IPS-11a (cell line): ENCODE measurements at regions not wholly inside any gene's neighbourhood (a gene's known extent, or its start where the extent isn't known, plus 50 kb on each side); places are given as distances from the start of the nearest gene placed in this dataset.
"Not testable (repeated sequence)": the region's sequence is repeated elsewhere in the genome, so short reads cannot be mapped to it uniquely, and the experiment has no call there.

Experiments used
- H3K4me3 ChIP-seq: one replicate; pipeline ENCODE4 v1.5.1; 2013; ENCODE audit warnings: low read depth, low read length, control low read depth

DNA sequence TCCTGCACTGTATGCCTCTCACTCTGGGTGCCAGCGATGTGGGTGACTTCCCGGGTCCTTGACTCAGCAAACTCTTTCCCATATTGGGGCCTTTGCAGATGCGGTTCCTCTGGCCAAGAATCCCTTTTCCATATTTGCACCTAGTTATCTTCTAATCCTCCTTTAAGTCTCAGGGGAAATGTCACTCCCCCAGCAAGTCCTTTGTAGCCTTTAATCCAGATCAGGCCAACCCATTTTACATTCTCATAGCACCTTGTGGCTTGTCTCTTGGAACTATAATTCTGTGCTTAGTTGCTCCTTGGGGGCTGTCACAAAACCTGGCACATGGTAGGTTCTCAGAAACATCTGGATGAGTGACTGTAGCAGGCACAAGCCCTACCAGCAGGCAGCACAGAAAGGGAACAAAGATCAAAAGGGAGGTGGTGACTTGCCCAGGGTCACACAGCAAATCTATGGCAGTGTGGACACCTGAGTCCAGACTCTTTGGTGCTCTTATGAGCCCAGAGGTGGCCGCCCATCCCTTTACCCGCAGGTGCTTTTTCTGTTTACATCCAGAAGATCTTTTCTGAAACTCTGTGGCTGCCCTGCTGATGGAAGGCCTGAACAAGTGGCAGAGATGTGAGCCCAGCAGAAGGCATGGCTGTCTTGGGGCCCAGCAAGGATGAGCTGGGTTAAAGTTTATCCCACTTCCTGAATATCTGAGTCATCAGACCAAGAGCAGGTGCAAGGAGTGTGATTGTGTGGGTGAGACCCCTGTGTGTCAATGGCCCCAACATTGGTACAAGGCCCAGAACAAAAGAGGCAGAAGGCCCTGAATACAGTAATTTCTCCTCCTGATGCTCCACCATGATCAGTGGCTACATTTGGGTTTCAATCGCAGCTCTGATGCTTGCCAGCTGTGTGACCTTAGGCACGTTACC lies 78.6 kb upstream of the GRK3 start:
- H3K4me3 ChIP-seq = no peak overlapping the region

DNA sequence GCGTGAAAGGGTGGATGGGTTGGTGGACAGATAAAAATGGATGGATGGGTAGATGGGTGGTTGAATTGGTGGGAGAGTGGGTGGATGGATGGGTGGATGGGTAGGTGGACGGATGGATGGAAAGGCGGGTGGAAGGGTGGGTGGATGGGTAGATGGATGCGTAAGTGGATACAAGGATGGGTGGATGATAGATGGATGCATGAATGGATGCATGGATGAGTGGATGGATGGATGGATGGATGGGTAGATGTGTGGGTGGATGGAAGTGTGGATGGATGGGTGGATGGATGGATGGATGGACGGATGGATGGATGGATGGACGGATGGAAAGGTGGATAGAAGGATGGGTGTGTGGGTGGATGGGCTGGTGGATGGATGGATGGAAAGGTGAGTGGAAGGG lies 77.0 kb upstream of the GRK3 start:
- H3K4me3 ChIP-seq = no peak overlapping the region

DNA sequence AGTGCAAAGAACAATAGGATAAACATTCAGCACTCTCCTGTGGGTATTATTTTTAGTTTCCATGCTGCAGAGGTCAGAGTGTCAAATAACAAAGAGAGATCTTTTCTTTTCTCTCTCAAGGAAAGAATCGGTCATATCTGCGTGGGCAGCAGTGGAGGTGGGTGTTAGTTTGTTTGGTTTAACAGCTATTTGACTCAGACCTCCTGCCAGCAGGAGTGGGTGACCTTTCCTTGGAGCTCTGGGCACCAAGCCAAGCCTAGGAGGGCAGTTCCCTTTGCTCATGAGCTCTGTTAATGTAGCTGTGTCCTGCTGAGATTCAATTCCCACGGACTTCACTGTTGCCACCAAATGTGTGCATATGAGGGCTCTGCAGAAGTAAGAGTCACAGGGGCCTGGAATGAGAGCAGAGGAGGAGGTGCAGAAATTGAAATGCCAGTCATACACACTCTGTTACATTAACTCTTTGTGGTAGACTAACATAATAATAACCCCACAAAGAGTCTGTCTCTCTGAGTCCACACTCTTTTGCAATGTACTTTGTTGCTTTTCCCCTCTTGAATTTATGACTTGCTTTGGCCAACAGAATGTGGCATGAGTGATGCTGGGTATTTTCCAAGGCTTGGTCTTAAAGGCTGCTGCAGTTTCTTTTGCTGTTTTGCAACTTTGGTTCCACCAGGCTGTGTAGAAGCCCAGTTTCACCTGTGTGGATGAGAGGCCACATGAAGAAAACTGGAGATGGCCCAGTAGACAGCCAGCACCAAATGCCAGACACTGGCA lies 76.0 kb upstream of the GRK3 start:
- no peak overlapping the region for H3K4me3 ChIP-seq

DNA sequence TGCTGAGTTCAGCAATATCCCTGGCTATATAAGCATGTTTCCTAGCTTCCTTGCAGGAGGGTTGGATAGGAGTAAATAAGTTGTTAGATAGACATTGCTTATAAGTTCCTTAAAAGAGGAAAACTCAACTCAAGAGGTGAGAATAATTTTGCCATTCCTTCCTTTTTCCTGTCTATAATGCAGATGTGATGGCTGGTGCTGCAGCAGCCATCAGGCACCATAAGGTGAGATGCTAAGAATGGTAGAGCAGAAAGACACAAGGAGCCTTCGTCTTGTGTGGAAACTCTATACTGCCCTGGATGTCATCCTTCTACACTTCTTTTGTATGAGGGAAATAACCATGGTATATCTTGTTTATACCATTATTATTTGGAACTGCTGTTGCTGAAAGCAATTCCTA lies 74.5 kb upstream of the GRK3 start:
- H3K4me3 ChIP-seq = no peak overlapping the region

DNA sequence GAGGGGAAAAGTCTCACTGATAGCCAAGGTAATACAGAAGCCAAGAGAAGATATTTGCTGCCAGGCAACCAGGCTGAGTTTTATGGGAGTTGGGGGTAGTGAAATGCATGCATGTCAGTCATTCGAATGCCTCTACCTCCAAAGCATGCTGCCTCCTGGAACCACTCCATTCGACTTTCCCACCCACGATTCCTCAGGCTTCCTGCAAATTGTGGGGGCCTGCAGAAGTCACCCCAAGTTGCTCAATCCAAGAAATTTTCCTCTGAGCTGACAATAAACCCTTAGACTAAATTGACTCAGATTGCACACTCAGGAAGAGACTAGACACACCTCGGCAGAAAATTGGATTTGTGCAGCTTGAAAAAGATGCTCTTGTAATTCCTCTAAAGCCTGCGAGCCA lies 73.6 kb upstream of the GRK3 start:
- H3K4me3 ChIP-seq = no peak overlapping the region

DNA sequence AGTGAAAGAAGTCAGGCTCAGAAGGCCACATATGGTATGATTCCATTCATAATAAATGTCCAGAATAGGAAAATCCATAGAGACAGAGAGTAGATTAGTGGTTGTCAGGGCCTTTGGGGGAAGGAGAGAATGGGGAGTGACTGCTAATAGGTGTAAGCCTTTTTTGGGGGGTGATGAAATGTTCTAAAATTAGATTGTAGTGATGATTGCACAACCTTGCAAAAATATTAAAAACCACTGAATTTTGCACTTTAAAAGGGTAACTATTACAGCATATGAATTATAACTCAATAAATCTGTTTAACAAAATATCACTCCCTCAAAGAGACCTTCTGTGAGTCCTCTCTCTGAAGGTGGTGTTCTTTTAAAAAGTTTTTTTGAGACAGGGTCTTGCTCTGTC lies 72.3 kb upstream of the GRK3 start:
- H3K4me3 ChIP-seq = no peak overlapping the region

DNA sequence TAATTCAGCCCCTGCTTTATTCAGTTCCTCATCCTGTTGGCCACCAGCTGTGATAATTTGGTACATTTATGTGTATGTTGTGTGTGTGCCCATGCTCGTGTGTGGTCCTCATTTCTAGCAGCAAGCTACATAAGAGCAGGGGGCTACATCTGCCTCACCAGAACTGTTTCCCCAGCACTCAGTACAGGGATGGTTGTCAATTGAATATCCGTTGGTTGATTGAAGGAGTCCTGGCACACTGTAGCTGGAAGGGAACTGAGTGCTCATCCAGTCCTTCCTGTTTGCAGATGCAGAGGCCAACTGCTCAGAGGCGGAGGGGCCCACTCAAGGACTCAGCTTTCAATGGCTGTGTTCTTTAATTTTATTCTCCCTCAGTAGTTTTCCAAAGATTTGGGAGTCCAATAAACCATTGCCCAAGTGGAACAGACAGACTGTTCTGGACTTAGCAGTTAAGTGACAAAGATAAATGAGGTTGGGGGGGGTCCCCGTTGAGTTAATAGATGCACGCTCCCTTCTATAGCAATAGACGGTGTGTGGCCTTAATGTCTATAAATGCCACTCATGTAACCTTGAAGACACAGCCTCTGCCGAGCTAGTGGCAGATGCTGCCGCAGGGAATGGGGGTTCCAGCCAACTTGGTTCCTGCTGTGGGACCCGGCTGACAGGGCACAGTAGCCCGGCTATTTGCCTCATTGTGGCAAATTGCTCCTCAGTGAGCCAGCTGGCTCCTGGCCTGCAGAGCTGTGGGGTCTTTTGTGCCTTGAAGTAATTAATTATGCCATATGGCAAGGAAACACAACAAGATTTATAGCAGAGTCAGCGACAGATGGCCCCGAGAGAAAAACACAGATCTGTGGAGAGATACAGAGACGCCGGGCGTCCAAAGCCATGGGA lies 71.4 kb upstream of the GRK3 start:
- no peak overlapping the region for H3K4me3 ChIP-seq

DNA sequence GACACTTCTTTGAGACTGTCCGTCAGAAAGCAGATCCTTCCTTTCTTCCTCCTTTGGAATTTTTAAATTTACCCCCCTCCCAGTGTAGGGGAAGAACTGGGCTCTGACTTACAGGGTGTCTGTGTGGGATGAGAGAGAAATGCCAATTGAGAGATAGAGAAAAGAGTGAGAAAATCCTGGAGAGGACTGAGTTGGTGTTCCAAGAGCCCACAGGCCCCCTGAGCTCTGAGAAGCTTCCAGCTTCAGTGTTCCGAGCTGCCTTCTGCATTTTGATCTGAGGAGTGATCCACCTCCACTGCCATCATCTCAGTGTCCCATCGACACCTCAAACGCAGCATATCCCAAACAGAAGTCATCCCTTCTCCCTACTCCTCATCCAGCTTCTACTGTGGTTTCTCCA lies 70.7 kb upstream of the GRK3 start:
- H3K4me3 ChIP-seq = no peak overlapping the region

DNA sequence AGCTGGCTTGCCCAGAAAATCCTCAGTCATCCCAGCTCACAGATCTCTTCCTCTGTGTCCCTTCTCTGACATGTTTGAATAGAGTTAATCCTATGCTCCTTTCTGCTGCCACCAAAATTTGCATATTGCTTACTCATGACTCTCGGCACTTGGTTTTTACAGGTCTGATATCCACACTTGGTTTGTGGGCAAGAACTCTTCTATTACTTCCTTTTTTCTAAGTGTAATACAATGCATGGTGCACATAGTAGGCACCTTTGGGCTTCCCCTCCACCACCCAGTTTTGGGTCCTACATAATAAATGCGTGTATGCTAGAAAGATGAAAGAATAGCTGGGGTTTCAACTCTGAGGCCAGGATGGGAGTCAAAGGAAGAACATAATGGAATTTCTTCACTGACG lies 69.7 kb upstream of the GRK3 start:
- H3K4me3 ChIP-seq = no peak overlapping the region

DNA sequence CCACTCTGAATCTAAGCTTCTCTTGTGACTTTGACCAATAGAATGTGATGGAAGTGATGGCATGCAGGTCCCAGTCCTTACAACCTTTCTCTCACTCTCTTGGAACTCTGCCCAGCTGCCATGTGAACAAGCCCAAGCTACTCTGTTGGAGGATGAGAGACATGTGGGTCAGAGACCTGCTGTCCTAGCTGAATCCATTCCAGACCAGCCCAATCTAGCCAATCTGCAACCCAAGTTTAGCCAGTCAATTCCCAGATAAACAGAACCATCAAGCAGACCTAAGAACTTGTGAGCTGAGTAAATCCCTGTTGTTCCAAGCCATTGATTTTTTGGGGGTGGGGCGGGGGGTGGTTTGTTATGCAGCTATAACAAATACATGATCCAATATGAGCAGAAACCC lies 69.2 kb upstream of the GRK3 start:
- H3K4me3 ChIP-seq = no peak overlapping the region

DNA sequence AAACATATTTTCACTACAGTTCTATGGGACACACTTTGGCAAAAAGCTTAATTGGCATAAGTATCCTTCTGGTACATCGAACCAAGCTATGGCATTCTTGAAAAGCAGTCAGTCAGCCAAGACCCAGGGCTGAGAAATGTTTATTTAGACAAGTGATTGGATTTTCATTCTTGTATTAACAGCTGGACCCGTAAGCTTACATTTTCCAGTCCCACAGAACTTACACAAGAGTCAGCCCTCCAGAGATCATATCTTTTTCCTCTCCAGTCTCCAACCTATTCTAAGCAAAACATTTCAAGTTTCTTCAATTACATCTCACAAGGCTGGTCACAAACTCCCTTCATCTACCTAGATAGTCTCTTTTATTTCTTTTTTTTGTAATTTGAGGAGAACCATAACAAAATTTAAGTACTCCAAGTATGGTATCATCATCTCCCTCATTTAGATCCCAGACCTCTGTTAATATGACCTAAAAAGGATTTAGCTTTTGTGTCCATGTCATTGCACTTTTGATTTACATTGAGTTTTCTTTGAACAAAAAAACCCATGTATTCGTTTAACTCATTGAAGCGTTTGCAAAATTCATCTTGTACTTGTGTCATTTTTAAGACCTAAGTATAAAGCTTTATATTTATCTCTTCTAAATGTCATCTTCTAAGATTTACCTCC lies 67.9 kb upstream of the GRK3 start:
- no peak overlapping the region for H3K4me3 ChIP-seq

DNA sequence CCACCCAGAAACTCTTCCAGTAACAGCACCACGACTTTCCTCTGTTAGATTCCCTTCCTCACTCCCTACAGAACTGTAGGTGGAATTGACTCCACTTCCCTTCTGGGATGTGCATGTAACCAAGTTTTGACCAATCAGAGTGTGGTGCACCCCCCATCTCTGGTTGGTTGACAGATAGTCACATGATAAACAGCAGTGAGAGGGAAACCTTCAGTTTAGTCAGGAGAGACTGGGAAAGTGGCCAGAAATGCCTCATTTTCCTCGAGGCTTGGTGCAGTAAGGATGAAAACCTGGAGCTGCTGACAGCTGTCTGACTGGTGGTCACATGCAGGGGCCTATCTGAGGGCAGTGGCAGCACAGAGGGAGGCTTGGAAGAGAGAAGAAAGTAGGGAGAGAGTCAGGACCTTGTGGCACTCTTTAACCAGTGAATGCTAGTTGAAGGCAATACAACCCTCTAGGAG lies 67.3 kb upstream of the GRK3 start:
- H3K4me3 ChIP-seq = no peak overlapping the region

DNA sequence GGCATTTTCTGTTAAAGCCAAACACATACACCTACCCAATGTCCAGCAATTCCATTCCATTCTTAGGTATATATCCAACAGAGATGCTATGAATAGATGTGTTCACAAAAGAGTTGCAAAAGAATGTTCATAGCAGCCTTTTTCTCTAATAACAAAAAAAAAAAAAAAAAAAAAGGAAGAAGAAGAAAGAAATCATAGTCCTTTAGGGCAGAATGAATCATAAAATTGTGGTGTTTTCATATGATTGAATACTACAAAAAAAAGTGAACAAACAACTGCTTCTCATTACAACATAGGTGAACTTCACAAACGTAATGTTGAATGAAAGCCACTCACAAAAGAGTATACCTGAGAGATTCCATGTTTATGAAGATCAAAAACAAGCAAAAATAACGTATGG lies 66.8 kb upstream of the GRK3 start:
- no peak overlapping the region for H3K4me3 ChIP-seq

DNA sequence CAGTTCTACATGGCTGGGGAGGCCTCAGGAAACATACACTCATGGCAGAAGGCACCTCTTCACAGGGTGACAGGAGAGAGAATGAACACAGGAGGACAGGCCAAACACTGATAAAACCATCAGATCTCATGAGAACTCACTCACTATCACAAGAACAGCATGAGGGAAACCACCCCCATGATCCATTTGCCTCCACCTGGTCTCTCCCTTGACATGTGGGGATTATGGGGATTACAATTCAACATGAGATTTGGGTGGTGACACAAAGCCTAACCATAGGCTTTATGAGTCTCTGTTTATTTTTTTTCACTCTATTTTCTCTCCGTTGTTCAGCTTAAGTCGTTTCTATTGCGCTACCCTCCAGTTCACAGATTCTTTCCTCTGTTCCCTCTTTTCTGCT lies 63.8 kb upstream of the GRK3 start:
- not testable (repeated sequence) for H3K4me3 ChIP-seq

DNA sequence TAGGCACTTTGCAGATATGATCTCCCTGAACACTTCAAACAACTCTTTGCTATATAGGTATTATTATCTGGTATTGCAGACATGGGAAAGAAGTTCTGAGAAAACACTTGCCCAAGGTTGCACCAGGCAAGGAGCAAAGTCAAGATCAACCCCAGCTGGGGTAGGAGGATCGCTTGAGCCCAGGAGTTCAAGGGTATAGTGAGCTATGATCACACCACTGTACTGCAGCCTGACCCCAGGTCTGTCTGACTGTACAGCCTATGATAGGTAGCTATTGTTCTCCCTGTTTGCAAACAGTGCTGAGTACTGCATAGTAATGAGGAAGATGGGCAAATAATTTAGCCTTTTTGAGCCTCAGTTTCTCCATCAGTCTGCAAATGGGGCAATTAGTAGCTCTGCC lies 60.5 kb upstream of the GRK3 start:
- H3K4me3 ChIP-seq = not testable (repeated sequence)

DNA sequence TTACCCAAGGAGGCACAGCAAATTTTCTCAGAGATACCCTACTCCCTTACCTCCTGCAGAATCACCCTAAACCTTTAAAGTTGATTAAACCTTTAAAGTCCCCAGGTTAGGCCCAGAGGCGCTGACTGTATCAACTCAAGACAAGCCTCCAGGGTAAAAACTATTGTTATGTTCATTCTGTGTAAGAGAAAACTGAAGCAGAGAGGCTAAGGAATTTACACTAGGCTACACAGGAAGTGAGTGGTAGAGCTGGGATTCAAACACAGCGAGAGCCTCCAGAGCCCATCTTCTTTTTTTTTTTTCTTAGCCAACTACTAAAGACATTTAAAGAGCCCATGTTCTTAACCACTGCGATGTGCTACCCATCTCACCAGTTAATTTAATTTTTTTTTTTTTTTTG lies 56.3 kb upstream of the GRK3 start:
- H3K4me3 ChIP-seq = no peak overlapping the region

DNA sequence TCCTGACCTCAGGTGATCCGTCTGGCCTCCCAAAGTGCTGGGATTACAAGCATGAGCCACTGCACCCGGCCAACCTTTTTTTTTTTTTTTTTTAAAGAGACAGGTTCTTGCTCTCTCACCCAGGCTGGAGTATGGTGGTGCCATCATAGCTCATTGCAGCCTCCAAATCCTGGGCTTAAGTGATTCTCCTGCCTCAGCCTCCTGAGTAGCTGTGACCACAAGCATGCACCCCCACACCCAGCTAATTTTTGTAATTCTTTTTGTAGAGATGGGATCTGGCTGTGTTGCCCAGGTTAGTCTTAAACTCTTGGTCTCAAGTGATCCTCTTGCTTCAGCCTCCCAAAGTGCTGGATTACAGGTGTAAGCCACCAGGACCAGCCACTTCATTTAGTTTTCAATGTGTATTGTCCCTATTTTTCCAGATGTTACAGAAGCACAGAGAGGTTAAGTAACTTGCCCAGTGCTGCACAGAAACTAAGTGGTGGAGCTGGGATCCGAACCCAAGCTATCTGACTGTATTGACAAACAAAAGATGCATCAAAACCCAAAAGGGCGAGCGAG lies 55.6 kb upstream of the GRK3 start:
- no peak overlapping the region for H3K4me3 ChIP-seq

DNA sequence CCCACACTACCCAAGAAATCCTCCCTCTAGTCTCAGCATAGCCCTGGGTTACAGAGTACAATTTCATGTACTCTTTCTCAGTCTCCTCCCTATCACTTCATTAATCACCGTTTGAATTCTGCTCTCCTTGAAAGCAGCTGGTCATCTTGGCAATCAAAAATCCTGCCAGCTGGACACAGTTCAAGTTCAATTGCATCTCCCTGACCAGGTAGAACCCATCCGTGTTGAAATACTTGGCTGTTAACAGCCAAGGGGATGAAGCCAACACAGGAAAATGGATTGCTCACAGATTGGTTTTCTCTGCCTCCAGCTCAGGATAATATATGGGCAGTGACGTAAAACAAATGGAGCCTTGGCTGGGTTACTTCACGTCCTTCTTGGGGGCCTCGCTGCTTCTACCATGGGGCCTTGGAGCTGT lies 55.1 kb upstream of the GRK3 start:
- no peak overlapping the region for H3K4me3 ChIP-seq

DNA sequence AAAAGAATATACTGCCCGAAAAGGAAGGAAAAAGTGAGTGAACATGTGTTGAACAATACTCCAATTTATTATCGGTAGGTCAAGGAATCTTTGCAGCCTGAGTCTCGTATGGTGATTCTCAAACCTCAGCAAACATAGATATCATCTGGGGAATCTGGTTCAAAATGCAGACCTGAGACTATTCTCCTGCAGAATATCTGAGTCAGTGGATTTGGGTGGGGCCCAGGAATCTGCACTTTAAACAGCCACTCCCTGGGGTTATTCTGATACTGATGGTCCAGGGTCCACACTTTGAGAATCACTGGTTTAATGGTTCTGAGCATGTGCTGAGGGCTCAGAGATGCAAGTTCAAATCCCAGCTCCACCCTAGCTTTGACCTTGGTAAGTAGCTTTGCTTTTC lies 53.6 kb upstream of the GRK3 start:
- H3K4me3 ChIP-seq = no peak overlapping the region

DNA sequence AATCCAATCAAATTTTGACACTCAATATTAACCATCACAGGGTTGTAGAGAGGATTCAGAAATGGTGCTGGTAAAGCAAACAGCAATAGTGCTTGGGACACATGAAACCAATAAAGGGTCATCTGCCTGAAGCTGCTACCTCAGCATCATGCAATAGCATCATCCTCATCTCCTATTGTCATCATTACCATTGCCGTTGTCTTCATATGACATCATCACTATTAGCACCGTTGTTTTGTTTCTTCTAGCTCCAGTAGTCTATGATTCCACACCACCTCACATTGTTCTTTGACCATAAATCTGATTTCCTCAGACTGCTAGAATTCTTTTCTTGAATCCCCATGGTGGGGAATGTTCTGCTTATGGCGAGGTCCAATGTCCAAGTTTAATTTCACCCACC lies 52.8 kb upstream of the GRK3 start:
- no peak overlapping the region for H3K4me3 ChIP-seq
